K562 (cell line): ENCODE measurements at regions not wholly inside any gene's neighbourhood (a gene's known extent, or its start where the extent isn't known, plus 50 kb on each side); places are given as distances from the start of the nearest gene placed in this dataset.

Source experiments
- BACH1 ChIP-seq: fragments of 200-800 bp; sonication (Bioruptor generic); IDR thresholded peaks from 2 replicates; pipeline ENCODE4 v1.6.1; 2016; ENCODE audit warnings: missing genetic modification characterization, missing compliant biosample characterization
- PHB2 ChIP-seq: fragments of 450-650 bp; IDR thresholded peaks from 2 replicates; pipeline ENCODE4 v1.6.1; 2017; ENCODE audit warnings: low read depth
- RAD21 ChIP-seq, 2 experiments: fragments of 250-450 bp in 1 of 2; fragments of 450-650 bp in 1 of 2; sonication (Bioruptor Pico) in 1 of 2; formaldehyde crosslinking in 1 of 2; IDR thresholded peaks in 1 of 2; conservative IDR thresholded peaks in 1 of 2; 2 replicates each; pipeline versions ENCODE4 v1.4.0 to v1.8.0; 2020 to 2022; ENCODE audit warnings: mild to moderate bottlenecking in 2 of 2, moderate library complexity in 1 of 2
- TF ChIP-seq, protein P1 (sequence below): sonication (generic); formaldehyde crosslinking; IDR thresholded peaks from 2 replicates; pipeline ENCODE4 v1.9.0; 2022; ENCODE audit warnings: mild to moderate bottlenecking, missing genetic modification reagents
- TF ChIP-seq, protein P2 (sequence below), 2 experiments: fragments of 450-650 bp; conservative IDR thresholded peaks; 2 replicates each; pipeline ENCODE4 v1.6.1; 2017; ENCODE audit warnings: mild to moderate bottlenecking in 2 of 2, moderate library complexity in 2 of 2
- TF ChIP-seq, protein P3 (sequence below), 2 experiments: IDR thresholded peaks; 2 replicates each; pipeline ENCODE4 v1.6.1; 2011; ENCODE audit warnings: borderline replicate concordance in 1 of 2, control low read depth in 1 of 2, low read depth in 1 of 2, low read length in 1 of 2, mild to moderate bottlenecking in 1 of 2, mixed read lengths in 1 of 2, moderate library complexity in 1 of 2; ENCODE audit not compliant: insufficient read depth in 1 of 2, insufficient read length in 1 of 2, poor library complexity in 1 of 2, severe bottlenecking in 1 of 2; ENCODE audit errors: extremely low read depth in 1 of 2

DNA sequence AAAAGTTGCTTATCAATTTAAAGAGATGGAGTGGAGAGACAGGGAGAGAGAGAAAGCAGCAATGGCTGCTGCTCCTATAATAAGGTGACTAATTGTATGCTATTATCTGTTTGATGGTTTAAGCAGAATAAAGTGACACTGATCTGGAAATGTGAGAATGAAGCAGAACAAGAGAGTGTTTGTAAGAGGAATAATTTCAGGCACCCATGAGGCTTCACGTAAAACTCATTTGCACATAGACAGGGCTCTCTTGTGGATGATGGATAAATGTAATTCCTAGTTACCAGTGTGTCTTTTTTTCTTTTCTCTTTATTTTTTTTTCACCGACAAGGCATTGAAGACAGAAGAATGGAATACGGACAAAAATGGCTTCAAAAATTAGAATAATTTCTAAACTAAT lies 228.8 kb upstream of the TYRP1 start:
- TF ChIP-seq BACH1 (no peak), PHB2 (no peak), RAD21 (CRISPR knock-in tag; conservative IDR thresholded peaks at IDR 0.05 in 1 of 2, IDR thresholded peaks at IDR 0.05 in 1 of 2) (no peak)
- TF ChIP-seq, protein P1, sequence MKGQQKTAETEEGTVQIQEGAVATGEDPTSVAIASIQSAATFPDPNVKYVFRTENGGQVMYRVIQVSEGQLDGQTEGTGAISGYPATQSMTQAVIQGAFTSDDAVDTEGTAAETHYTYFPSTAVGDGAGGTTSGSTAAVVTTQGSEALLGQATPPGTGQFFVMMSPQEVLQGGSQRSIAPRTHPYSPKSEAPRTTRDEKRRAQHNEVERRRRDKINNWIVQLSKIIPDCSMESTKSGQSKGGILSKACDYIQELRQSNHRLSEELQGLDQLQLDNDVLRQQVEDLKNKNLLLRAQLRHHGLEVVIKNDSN (CRISPR knock-in tag), result no peak
- TF ChIP-seq, protein P2, sequence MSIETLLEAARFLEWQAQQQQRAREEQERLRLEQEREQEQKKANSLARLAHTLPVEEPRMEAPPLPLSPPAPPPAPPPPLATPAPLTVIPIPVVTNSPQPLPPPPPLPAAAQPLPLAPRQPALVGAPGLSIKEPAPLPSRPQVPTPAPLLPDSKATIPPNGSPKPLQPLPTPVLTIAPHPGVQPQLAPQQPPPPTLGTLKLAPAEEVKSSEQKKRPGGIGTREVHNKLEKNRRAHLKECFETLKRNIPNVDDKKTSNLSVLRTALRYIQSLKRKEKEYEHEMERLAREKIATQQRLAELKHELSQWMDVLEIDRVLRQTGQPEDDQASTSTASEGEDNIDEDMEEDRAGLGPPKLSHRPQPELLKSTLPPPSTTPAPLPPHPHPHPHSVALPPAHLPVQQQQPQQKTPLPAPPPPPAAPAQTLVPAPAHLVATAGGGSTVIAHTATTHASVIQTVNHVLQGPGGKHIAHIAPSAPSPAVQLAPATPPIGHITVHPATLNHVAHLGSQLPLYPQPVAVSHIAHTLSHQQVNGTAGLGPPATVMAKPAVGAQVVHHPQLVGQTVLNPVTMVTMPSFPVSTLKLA (conservative IDR thresholded peaks at IDR 0.05), result no peak
- TF ChIP-seq, protein P3, sequence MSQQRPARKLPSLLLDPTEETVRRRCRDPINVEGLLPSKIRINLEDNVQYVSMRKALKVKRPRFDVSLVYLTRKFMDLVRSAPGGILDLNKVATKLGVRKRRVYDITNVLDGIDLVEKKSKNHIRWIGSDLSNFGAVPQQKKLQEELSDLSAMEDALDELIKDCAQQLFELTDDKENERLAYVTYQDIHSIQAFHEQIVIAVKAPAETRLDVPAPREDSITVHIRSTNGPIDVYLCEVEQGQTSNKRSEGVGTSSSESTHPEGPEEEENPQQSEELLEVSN (IDR thresholded peaks at IDR 0.05; ENCODE audit: borderline replicate concordance in 1 of 2, extremely low read depth in 1 of 2, insufficient read depth in 1 of 2, insufficient read length in 1 of 2, low read depth in 1 of 2, low read length in 1 of 2, poor library complexity in 1 of 2, severe bottlenecking in 1 of 2), result no peak
